GM18498 (cell line): ENCODE measurements at regions not wholly inside any gene's neighbourhood (a gene's known extent, or its start where the extent isn't known, plus 50 kb on each side); places are given as distances from the start of the nearest gene placed in this dataset.
"Not testable (repeated sequence)": the region's sequence is repeated elsewhere in the genome, so short reads cannot be mapped to it uniquely, and the experiment has no call there.

Experiments
- ATAC-seq: cut with Tn5 transposase; IDR thresholded peaks from one replicate; pipeline ENCODE4 v1.9.1; 2021; ENCODE audit warnings: mild to moderate bottlenecking, moderate library complexity; ENCODE audit not compliant: unreplicated experiment

DNA sequence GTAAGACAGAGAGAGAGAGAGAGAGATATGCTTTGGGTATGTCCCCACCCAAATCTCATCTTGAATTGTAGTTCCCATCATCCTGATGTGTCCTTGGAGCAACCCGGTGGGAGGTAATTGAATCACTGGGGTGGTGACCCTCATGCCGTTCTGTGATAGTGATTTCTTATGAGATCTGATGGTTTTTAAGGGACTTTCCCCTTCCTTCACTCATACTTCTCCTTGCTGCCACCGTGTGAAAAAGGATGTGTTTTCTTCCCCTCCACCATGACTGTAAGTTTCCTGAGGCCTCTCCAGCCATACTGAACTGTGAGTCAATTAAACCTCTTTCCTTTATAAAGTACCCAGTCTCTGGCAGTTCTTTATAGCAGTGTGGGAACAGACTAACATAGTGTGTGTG, 60.3 kb downstream of the EOMES start:
- ATAC-seq, result no peak

DNA sequence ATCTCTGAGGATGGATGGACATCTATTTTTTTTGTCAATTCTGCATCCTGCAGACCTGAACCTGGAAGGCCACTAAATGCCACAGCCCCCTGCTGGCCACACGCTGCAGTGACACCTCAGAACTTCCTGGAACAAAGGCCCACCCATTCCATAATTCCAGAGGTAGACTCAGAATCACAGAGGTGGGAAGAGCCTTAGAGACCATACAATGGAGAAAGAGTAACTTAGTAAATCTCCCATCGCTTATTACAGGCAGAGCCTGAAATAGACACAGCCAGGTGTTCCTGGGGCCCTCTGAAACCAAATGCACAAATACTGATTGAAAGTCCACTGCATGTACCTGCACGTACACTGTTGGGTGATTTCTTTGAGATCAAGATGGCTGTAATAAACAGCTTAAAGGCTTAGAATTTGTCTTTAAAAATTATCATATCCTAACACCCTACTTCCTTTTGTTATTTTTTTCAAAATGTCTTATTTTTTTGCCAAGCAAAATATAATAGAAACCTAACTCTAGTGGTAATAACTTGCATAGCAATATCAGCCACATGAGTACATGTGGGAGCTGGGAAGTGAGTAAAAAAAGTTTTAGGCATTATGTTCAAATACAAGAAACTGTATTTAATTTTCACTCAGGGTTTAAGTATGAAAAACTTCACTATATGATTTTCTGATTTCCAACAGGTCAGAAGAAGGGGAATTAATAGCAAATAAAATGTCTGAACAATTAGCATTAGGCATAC, 62.7 kb downstream of the EOMES start:
- peak; percentile 83 for ATAC-seq

- no peak for ATAC-seq
These were observed 63.4 kb downstream of the EOMES start for GRCh38 chr3:27658741-27659140.

DNA sequence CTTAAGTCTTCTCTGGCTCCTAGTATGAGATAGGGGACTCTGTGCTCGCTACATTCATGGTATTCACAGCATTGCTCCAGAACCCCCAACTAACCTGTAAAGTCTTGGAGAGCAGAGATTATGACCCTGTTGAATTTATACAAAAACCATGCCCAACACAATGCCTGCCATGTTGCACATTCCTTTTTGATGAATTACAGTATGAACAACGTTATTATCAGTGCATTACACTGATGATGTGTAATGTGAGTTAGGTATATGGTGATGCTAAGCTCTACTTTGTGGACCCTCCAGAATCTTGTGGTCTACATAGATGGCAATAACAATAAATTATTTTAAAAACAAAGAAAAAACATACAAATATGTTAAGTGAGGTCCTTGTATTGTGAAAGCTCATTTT, 64.3 kb downstream of the EOMES start:
- no peak for ATAC-seq

DNA sequence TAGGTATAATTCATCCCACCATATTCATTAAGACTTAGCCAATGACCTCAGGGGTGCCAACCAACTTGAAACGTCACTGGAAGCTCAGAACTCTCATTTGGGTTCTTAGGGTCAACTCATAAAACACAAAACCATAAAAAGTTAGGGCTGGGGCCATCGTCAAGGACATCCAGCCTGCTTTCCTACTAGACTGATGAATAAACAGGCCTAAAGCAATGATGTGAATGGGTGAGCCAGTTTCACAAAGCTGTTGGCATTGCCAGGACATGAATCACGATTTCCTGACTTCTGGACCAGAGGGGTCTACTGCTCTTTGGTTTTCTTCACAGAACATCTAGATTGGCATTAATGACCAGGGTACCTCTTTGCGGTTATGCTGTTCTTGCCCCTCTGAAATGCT, 64.7 kb downstream of the EOMES start:
- no peak for ATAC-seq

DNA sequence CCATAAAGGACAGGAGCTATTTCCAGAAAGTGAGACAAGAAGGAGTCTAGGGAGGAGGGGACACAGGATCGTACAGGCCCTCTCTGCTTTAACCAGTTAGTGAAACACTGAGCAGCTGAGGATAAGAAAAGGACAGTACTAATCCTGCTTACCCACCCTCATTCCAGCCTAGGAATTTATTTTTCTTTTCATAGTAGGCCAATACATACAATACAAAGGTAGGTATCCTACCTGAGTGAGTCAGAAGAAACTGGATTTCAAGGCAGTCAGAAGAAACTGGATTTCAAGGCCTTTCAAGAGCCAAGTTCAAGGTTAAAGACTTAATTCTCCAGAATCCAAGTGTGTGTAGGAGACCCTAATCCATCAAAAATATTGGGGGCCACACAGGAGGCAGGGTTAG, 65.3 kb downstream of the EOMES start:
- no peak for ATAC-seq

GRCh38 chr3:27655547-27655946, 66.6 kb downstream of the EOMES start:
- no peak for ATAC-seq

DNA sequence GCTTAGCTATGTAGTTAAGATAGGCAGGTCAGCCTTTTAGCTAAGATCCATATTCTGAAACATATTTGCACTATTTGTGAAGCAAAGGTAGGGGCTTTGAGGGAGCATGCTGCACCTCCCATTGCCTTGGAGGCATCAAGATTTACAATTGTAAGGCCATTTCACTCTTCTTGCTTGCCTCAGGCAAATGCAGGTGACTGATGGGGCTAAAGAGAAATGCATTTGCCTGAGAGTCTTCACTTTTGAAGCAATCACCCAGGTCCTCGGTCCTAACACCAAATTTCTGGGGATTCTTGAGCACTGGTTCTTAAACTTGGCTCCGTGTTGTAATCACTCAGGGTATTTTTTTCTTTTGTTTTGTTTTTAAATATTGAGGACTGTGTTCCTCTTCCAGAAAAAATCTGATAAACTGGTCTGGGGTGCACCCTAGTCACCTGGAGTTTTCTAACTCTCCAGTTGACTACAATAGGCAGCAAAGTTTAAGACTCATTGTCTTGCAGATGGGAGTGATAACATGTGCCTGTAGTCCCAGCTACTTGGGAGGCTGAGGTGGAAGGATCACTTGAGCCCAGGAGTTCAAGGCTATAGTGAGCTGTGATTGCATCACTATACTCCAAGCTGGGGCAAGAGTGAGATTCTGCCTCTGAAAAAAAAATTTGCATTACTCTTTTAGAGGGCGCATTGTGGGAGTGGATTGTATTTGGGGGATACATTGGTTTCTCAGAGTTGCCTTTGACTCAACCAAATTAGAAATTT, 68.1 kb downstream of the EOMES start:
- ATAC-seq, result no peak

GRCh38 chr3:27649277-27649676, 72.8 kb downstream of the EOMES start:
- no peak for ATAC-seq

DNA sequence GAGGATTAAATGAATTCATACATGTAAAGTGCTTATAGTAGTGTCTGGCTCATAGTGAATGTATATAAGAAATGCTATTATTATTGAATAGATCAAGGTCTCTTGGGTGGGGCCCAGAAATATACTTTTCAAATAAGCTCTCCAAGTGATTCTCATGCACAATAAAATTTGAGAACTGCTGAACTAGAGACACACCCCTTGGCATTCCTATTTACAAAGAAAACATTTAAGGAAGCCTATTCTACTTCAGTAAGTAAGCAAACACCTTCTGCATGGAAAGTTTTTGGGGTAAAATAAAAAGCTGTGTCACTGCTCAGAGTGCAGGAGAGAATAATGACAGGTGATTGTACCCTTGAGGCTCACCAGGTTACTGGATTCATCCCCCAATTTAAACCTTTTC, 75.2 kb downstream of the EOMES start:
- no peak for ATAC-seq

DNA sequence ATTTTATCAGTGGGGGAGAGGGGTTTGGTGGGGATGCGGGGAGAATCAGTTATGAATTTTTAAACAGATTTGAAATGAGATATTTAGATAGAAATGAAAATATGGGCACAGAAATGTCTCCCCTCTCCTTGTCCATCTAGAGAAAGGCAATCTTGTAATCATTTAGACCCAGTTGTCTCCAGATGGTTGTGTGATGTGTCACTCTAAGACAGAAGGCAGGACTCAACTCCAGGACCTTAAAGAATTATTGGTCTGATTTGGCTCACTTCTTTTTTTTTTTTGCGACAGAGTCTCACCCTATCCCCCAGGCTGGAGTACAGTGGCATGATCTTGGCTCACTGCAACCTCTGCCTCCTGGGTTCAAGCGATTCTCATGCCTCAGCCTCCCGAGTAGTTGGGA, 77.2 kb downstream of the EOMES start:
- no peak for ATAC-seq

DNA sequence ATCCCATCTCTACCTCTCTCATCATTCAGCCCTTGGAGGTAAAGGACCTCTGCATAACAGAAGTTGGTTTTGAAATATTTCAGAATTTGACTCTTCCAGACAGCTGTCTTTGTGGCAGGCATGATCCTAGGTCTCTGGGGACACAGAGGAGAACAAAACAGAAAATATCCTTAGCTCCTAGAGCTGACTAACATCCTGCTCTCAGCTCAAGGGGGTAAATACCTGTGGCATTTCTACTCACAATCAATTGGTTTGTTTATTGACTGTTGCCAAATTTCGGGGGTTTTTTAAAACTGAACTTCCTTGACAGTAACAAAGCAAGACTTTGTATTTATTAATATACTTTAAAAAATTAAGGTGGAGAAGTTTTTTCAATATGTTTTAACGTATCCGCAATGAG, 78.8 kb downstream of the EOMES start:
- no peak for ATAC-seq

GRCh38 chr3:27642796-27643195, 79.3 kb downstream of the EOMES start:
- no peak for ATAC-seq

DNA sequence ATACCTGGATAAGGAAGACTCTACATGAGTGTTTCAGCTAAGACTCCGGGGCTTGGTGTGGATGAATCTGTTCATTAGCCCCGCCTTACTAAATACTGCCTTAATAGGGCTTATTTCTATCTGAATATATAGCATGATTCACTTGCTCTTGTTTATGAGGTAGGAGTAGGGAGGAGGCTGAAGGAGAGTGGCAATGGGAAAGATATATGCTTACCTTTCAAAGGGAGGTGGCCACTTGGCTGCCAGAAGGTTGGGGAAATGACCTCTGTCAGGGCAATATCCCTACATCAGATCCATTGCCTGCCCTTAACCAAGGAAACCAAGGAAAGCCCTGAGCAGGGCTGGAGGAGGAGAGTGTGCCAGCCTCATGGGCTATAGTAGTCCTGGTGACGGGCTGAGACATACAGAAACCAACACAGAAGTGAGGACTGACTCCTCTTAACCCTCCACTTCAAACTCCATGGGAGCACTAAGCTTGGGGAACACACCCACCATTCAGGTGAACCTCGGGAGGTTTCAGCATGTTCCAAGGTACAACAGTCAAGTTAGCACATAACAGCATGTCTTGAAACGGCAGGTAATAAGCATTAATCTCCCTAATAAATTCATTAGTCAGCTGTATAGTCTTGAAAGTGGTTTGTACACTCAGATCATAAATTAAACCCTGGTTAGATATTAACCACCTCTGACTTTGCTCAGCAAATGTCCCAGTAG, 80.1 kb downstream of the EOMES start:
- no peak for ATAC-seq

DNA sequence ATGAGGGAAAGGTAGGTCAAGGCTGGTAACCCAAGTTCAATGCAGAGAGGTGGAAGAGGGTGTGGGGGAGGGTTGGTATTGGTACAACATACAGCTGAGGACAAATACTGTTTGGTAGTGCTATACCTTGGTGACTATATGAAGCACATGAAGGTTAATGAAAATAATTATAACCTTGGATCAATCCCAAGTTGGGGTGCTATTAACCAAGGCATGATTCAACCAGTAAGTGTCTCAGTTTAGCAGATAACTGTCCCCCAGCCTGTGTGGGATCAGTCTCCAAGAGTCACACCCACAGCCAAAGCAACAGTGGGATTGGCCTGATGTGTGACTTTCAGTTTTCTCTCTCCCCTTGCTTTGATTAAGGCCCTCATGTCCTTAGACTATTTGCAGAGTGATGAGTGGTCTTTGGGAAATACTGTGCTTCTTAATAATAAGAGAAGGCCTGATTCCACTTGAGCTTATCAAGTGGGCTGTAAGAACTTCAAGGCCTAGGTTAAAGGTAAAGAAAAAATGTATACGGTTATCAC, 80.8 kb downstream of the EOMES start:
- no peak for ATAC-seq

GRCh38 chr3:27639271-27639670, 82.9 kb downstream of the EOMES start:
- ATAC-seq, result no peak

- ATAC-seq, result no peak
These were observed 83.5 kb downstream of the EOMES start for GRCh38 chr3:27638594-27638993.

DNA sequence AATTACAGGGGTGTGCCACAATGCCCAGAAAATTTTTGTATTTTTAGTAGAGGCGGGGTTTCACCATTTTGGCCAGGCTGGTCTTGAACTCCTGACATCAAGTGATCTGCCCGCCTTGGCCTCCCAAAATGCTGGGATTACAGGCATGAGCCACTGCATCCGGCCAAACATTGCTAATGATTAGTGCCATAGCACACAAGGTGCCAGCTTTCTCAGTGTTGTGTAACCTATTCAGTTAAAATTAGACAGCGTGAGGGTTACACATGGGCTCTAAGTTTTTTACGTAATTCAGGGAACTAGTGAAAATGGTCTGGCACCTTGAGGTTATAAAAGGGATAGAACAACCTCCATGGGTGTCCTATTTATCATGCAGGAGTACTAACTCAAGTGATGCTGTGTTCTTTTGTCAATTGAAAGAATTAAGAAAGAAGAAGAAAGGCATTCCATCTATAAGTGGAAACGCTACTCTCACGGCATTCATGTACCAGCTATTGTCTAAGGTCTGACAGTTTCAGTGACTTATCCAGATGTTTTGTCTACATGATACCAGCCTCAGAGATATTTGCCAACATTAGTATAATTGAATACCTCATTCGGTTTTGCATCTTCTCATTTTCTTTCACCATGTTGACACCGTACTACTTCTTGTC, 84.7 kb downstream of the EOMES start:
- no peak for ATAC-seq

GRCh38 chr3:27635006-27635405, 87.1 kb downstream of the EOMES start:
- ATAC-seq, result not testable (repeated sequence)

GRCh38 chr3:27633224-27633545, 88.9 kb downstream of the EOMES start:
- peak; percentile 31 for ATAC-seq
